H9 (cell line): ENCODE measurements at regions not wholly inside any gene's neighbourhood (a gene's known extent, or its start where the extent isn't known, plus 50 kb on each side); places are given as distances from the start of the nearest gene placed in this dataset.

Source experiments
- DNase-seq: peaks from one replicate; pipeline ENCODE4 v3.0.0-alpha.2; 2017
- H2AFZ ChIP-seq: one replicate; pipeline ENCODE4 v1.6.1; 2013; ENCODE audit warnings: mild to moderate bottlenecking, low read length, control low read depth, moderate library complexity
- H2AK5ac ChIP-seq: 2 replicates; pipeline ENCODE4 v1.6.1; 2013; ENCODE audit warnings: low read length, control low read depth, mixed read lengths; ENCODE audit not compliant: insufficient read length
- H2BK120ac ChIP-seq: one replicate; pipeline ENCODE4 v1.6.1; 2013; ENCODE audit warnings: low read depth, mild to moderate bottlenecking, low read length, control low read depth, inconsistent platforms; ENCODE audit not compliant: poor library complexity, severe bottlenecking
- H2BK12ac ChIP-seq: 2 replicates; pipeline ENCODE4 v1.6.1; 2013; ENCODE audit warnings: low read length, control low read depth, mixed read lengths, low read depth; ENCODE audit not compliant: insufficient read length
- H2BK15ac ChIP-seq: 2 replicates; pipeline ENCODE4 v1.6.1; 2013; ENCODE audit warnings: low read depth, low read length, control low read depth
- H2BK20ac ChIP-seq: one replicate; pipeline ENCODE4 v1.6.1; 2013; ENCODE audit warnings: low read depth, mild to moderate bottlenecking, low read length, control low read depth, inconsistent platforms; ENCODE audit not compliant: poor library complexity, severe bottlenecking
- H2BK5ac ChIP-seq: 2 replicates; pipeline ENCODE4 v1.6.1; 2013; ENCODE audit warnings: low read length, control low read depth, mixed read lengths; ENCODE audit not compliant: insufficient read length
- H3K14ac ChIP-seq: 2 replicates; pipeline ENCODE4 v1.6.1; 2013; ENCODE audit warnings: low read length, control low read depth; ENCODE audit not compliant: insufficient read depth
- H3K18ac ChIP-seq: 2 replicates; pipeline ENCODE4 v1.6.1; 2013; ENCODE audit warnings: low read depth, mild to moderate bottlenecking, mixed read lengths, low read length, control low read depth; ENCODE audit not compliant: insufficient read length
- H3K23ac ChIP-seq: 2 replicates; pipeline ENCODE4 v1.6.1; 2013; ENCODE audit warnings: low read length, control low read depth, mixed read lengths, low read depth; ENCODE audit not compliant: insufficient read length
- H3K23me2 ChIP-seq: 2 replicates; pipeline ENCODE4 v1.6.1; 2013; ENCODE audit warnings: low read depth, mild to moderate bottlenecking, mixed read lengths, low read length, control low read depth; ENCODE audit not compliant: insufficient read length, poor library complexity, severe bottlenecking
- H3K27ac ChIP-seq: 2 replicates; pipeline ENCODE4 v1.5.1; 2013; ENCODE audit warnings: low read length, control low read depth, mixed read lengths, low read depth; ENCODE audit not compliant: insufficient read length
- H3K27me3 ChIP-seq: 2 replicates; pipeline ENCODE4 v1.6.1; 2013; ENCODE audit warnings: low read length, control low read depth, inconsistent platforms; ENCODE audit not compliant: insufficient read depth
- H3K4ac ChIP-seq: 2 replicates; pipeline ENCODE4 v1.6.1; 2013; ENCODE audit warnings: low read depth, mild to moderate bottlenecking, control low read depth, inconsistent platforms, low read length, moderate library complexity
- H3K4me1 ChIP-seq: 2 replicates; pipeline ENCODE4 v1.6.1; 2013; ENCODE audit warnings: low read length, control low read depth, inconsistent platforms; ENCODE audit not compliant: insufficient read depth
- H3K4me2 ChIP-seq: 2 replicates; pipeline ENCODE4 v1.6.1; 2013; ENCODE audit warnings: low read length, control low read depth, mixed read lengths; ENCODE audit not compliant: insufficient read length, insufficient read depth
- H3K56ac ChIP-seq: 2 replicates; pipeline ENCODE4 v1.6.1; 2013; ENCODE audit warnings: low read depth, mild to moderate bottlenecking, mixed read lengths, low read length, control low read depth; ENCODE audit not compliant: insufficient read length
- H3K79me1 ChIP-seq: 2 replicates; pipeline ENCODE4 v1.6.1; 2013; ENCODE audit warnings: low read depth, mild to moderate bottlenecking, moderate library complexity, low read length, control low read depth, inconsistent platforms; ENCODE audit not compliant: insufficient read depth, poor library complexity, severe bottlenecking
- H3K79me2 ChIP-seq: 2 replicates; pipeline ENCODE4 v1.6.1; 2013; ENCODE audit warnings: low read length, control low read depth, inconsistent platforms; ENCODE audit not compliant: insufficient read depth
- H3K9ac ChIP-seq: 2 replicates; pipeline ENCODE4 v1.6.1; 2013; ENCODE audit warnings: low read length, control low read depth, mixed read lengths; ENCODE audit not compliant: insufficient read length; ENCODE audit errors: extremely low read depth
- H3K9me3 ChIP-seq: one replicate; pipeline ENCODE4 v1.6.1; 2013; ENCODE audit warnings: low read depth, low read length, inconsistent platforms; ENCODE audit not compliant: control insufficient read depth
- H3T11ph ChIP-seq: one replicate; pipeline ENCODE4 v1.6.1; 2013; ENCODE audit warnings: mild to moderate bottlenecking, low read length, control low read depth, inconsistent platforms
- H4K20me1 ChIP-seq: one replicate; pipeline ENCODE4 v1.6.1; 2013; ENCODE audit not compliant: control insufficient read depth, insufficient read length, insufficient read depth
- H4K5ac ChIP-seq: 2 replicates; pipeline ENCODE4 v1.6.1; 2013; ENCODE audit warnings: low read depth, mild to moderate bottlenecking, mixed read lengths, low read length, control low read depth; ENCODE audit not compliant: insufficient read length
- H4K8ac ChIP-seq: replicated peaks from 2 replicates; pipeline ENCODE4 v1.6.1; 2013; ENCODE audit warnings: low read length, control low read depth, mixed read lengths, low read depth; ENCODE audit not compliant: insufficient read length
- H4K91ac ChIP-seq: 2 replicates; pipeline ENCODE4 v1.6.1; 2013; ENCODE audit warnings: low read depth, mild to moderate bottlenecking, moderate library complexity, mixed read lengths, low read length, control low read depth; ENCODE audit not compliant: insufficient read length
- H3K27ac Mint-ChIP-seq, 3 experiments: 2 replicates in 2 of 3; 3 replicates in 1 of 3; pipeline ENCODE4 v1.8.0; 2020 to 2021; ENCODE audit warnings: mixed read lengths in 3 of 3, mild to moderate bottlenecking in 1 of 3, moderate library complexity in 1 of 3
- H3K27me3 Mint-ChIP-seq: 2 replicates; pipeline ENCODE4 v1.8.0; 2021; ENCODE audit warnings: low read depth, mild to moderate bottlenecking, moderate library complexity, mixed read lengths
- H3K36me3 Mint-ChIP-seq, 3 experiments: 2 replicates in 2 of 3; 3 replicates in 1 of 3; pipeline ENCODE4 v1.8.0; 2020 to 2021; ENCODE audit warnings: low read depth in 3 of 3, mixed read lengths in 3 of 3; ENCODE audit not compliant: insufficient read depth in 1 of 3
- H3K4me1 Mint-ChIP-seq, 2 experiments: 2 replicates each; pipeline ENCODE4 v1.8.0; 2020; ENCODE audit warnings: mixed read lengths in 2 of 2
- H3K4me3 Mint-ChIP-seq, 2 experiments: 2 replicates in 1 of 2; 3 replicates in 1 of 2; pipeline ENCODE4 v1.8.0; 2020 to 2021; ENCODE audit warnings: mild to moderate bottlenecking in 2 of 2, mixed read lengths in 2 of 2, moderate library complexity in 1 of 2
- H3K9me3 Mint-ChIP-seq, 2 experiments: 2 replicates in 1 of 2; 3 replicates in 1 of 2; pipeline ENCODE4 v1.8.0; 2020; ENCODE audit warnings: mild to moderate bottlenecking in 2 of 2, mixed read lengths in 2 of 2, moderate library complexity in 1 of 2
- CTCF ChIP-seq: fragments of 200-600 bp; sonication (generic); conservative IDR thresholded peaks from 3 replicates; pipeline ENCODE4 v1.8.0; 2021; ENCODE audit warnings: antibody characterized with exemption, mild to moderate bottlenecking
- WGBS: extraction: QIAGEN DNeasy Blood & Tissue Kit; methylation state at CpG from one replicate; pipeline ENCODE4 v1.1.7; 2013; ENCODE audit warnings: missing lambda C conversion rate, low lambda C conversion rate, mixed read lengths; ENCODE audit not compliant: insufficient read length; ENCODE audit errors: extremely low coverage; 5-methylcytosine and 5-hydroxymethylcytosine counted together

- Histone ChIP-seq H3K23ac (no peak overlapping the region), H2AK5ac (no peak overlapping the region), H3K4ac (no peak overlapping the region), H4K91ac (no peak overlapping the region), H3K27me3 (no peaks in the 10 kb centered on the region), H4K20me1 (no peaks in the 10 kb centered on the region), H2BK5ac (no peak overlapping the region), H2BK120ac (no peak overlapping the region), H3K4me2 (no peak overlapping the region), H3K9me3 (no peaks in the 10 kb centered on the region), H3K27ac (no peak overlapping the region), H3K4me1 (no peaks in the 10 kb centered on the region), H3K79me1 (no peaks in the 10 kb centered on the region), H3T11ph (no peak overlapping the region), H3K23me2 (no peaks in the 10 kb centered on the region), H2BK15ac (no peak overlapping the region), H3K79me2 (no peaks in the 10 kb centered on the region), H4K8ac (no peak overlapping the region), H3K56ac (no peak overlapping the region), H3K9ac (no peak overlapping the region), H2AFZ (no peak overlapping the region), H2BK12ac (no peak overlapping the region), H3K18ac (no peak overlapping the region), H2BK20ac (no peak overlapping the region), H3K14ac (no peak overlapping the region), H4K5ac (no peak overlapping the region)
- Mint-ChIP-seq H3K36me3 (peaks cover 0 to 2% (median 0%) of the 10 kb centered on the region in 3 experiments; a peak in 2 of 7 replicates), H3K9me3 (peaks cover 0 to 4% of the 10 kb centered on the region in 2 experiments; a peak in 3 of 5 replicates), H3K4me3 (no peak overlapping the region), H3K4me1 (no peaks in the 10 kb centered on the region), H3K27ac (no peak overlapping the region), H3K27me3 (no peaks in the 10 kb centered on the region)
- WGBS: no CpG with 5 or more reads among the region's 3 CpGs
- no peak for TF ChIP-seq CTCF
- DNase-seq: no peak
Measured at GRCh38 chr2:81551040-81551634, 1246.6 kb upstream of the LRRTM1 start.
